Hematopoietic multipotent progenitor cell treated with erythropoietin and hydrocortisone succinate and interleukin-3 and kit ligand, for 8 days (in vitro differentiated cells): ENCODE measurements at regions not wholly inside any gene's neighbourhood (a gene's known extent, or its start where the extent isn't known, plus 50 kb on each side); places are given as distances from the start of the nearest gene placed in this dataset.

Experiments
- DNase-seq: peaks from one replicate; pipeline ENCODE4 v3.0.0-alpha.2; 2015

DNA sequence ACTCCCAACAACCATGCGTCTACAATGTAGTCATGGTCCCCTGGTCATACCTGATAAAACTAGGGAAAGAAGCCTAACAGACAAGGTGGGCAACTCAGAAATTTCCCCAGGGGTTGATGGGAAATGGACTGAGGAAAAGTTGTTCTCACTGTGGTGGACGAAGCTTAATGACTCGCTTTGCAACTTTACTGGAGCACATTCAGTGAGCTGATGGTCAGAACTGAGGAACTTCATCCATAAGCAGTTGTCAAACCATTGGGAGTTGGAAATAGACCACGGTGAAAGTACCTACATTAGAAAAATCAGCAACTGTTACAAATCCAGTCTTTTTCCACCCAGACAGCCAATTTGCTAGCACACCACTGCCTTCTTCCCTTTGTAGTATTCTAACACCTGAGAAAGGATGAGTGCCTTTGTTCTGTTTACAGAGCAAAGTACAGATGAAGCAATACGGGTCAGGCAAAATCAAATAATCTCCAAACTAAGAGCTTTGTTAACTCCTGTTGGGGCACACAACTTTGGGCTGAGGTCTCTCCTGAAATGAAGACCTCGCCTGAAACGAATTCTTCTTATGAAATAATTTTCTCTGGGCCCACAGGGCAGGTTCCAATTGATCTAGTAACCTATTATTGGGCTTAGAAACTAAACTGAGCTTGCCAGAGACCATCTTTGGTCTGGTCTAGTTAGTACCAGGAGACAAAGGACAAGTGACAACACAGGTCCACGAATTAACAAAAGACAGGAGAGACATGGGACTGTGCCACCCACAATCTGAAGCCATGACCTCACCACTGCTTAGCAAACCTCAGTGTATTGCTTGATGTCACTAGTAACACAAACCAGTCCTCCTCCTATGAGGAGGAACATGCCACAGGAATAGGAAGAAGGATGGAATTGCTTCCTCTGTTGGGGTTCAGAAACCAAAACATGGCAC is 58.9 kb upstream of the NFKB1 start:
- no peak for DNase-seq

DNA sequence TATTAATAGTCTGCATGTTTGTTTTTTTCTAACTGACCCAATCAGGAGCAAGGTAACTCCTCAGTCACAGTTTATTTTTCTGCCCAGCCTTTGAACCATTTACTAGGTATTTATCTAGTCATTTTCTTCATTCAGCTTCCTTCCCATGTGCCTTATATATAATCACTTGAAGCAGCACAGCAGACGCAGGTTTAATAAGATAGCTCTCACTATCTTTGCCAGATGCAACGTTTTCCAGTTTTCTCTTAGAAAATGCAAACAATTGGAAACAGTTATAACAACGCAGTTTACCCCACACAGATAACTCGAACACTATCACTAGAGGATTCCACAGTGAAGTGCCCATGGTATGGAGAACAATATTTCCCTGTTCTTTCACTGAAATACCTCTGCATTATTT is 56.4 kb upstream of the NFKB1 start:
- peak; percentile 92 for DNase-seq

DNA sequence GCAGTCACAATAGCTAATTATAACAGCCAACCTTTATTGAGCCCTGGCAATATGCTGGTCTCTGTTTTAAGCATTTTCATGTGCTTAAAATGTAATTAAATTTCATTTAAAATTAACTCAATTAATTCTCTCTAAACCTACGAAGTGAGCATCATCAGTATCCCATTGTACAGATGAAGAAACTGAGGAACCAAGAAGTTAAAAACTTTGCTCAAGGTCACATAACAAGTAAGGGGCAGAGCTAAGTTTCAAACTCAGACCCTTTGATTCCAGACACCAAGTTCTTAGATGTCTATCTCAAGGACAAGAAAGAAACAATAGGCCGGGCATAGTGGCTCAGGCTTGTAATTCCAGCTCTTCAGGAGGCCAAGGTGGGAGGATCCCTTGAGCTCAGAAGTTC is 55.9 kb upstream of the NFKB1 start:
- DNase-seq = peak; percentile 42

DNA sequence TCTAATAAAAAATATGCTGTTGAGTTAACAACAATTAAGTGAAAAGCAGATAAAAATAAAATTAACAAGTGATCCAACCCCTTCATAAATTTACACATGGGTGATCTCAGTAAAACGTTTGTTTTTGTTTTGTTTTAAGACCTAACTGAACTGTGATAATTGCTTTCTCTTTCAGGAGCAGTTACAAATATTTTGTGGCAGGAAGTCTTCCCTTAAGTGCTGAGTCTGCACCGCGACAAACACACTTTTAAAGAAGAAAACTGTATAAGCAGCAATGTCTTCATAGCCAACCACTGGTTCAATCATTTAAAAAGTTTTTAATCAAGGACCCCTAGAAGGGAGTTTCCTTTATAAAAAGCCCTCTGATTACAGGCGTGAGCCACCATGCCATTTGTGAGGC is 53.7 kb upstream of the NFKB1 start:
- no peak for DNase-seq

DNA sequence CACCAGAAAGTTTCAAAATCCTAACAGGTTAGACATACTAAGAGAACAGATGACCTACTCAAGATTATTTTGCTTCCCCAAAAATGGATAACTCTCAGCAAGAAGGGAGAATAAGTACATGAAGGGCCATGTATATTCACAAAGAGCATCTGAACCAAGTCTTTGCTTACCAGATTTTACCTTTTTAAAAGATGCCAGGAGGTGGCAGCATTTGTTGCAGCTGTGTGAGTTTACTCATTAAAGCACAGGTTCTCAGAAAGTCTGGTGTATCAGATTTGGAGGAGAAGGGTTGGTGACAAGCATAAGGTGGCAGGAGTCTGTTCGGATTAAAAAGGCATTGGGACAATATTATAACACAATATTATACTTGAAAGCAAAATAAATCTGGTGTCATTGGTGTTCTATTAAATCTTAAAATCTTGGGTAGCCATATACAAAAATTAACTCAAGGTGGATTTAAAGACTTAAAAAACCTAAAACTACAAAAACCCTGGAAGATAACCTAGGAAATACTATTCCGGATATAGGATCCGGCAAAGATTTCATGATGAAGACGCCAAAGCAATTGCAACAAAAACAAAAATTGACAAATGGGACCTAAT is 51.3 kb upstream of the NFKB1 start:
- peak; percentile 85 for DNase-seq

DNA sequence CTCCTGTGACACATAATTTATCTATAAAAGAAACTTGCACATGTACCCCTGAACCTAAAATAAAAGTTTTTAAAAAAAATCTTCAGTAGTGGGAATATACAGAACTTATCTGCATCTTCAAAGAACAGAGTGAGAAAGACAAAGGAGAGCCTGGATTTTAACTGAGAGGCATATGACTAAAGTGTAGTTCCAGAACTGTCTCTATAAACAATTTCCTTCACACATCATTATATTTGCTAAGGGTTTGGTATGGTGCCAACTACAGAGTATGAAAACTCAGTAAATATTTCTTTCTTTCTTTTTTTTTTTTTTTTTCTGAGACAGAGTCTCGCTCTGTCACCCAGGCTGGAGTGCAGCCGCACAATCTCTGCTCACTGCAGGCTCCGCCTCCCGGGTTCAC is 49.9 kb upstream of the NFKB1 start:
- no peak for DNase-seq
